ENCODE measurements at regions not wholly inside any gene's neighbourhood (a gene's known extent, or its start where the extent isn't known, plus 50 kb on each side); places are given as distances from the start of the nearest gene placed in this dataset.

- no peak for DNase-seq (ENCODE audit: low spot score)
- WGBS, 2 donors (ENCODE audit: extremely low coverage in 2 of 2, insufficient read length in 2 of 2, insufficient replicate concordance in 1 of 2) = no CpG with 5 or more reads among the region's 3 CpGs
Measured at GRCh38 chr1:96865731-96866685, 144.4 kb downstream of the PTBP2 start.

GRCh38 chr1:96872757-96873156 is 151.2 kb downstream of the PTBP2 start:
- Histone ChIP-seq H2BK12ac (ENCODE audit: low read length) (no peak overlapping the region), H3K14ac (ENCODE audit: low read length) (no peak overlapping the region), H3K27ac (replicated peaks; ENCODE audit: low read length) (no peak overlapping the region), H3K36me3 (replicated peaks in 1 of 2; ENCODE audit: control insufficient read depth in 2 of 2, insufficient read depth in 2 of 2, low read length in 2 of 2) (no peaks in the 10 kb centered on the region), H3K23ac (ENCODE audit: low read depth, low read length, poor library complexity) (no peak overlapping the region), H3K9ac (ENCODE audit: low read depth, low read length, poor library complexity) (no peak overlapping the region), H2BK15ac (ENCODE audit: low read length) (no peak overlapping the region), H2AK5ac (ENCODE audit: low read depth, low read length) (no peak overlapping the region), H4K91ac (ENCODE audit: low read depth, low read length, poor library complexity) (no peak overlapping the region), H3K4me1 (ENCODE audit: control insufficient read depth in 2 of 2, insufficient read depth in 1 of 2, low read depth in 1 of 2, low read length in 2 of 2) (no peaks in the 10 kb centered on the region), H2AFZ (ENCODE audit: low read length) (no peak overlapping the region), H4K8ac (ENCODE audit: low read depth, low read length) (no peak overlapping the region), H3K4ac (ENCODE audit: low read length) (no peak overlapping the region), H2BK120ac (ENCODE audit: low read depth, low read length) (no peak overlapping the region), H3K79me1 (ENCODE audit: low read depth, low read length) (peaks cover 1% of the 10 kb centered on the region), H3K18ac (ENCODE audit: low read length) (no peak overlapping the region), H3K4me3 (ENCODE audit: low read length in 2 of 2) (no peak overlapping the region), H3K27me3 (ENCODE audit: control insufficient read depth in 3 of 3, insufficient read depth in 3 of 3, low read depth in 1 of 3, low read length in 3 of 3) (peaks cover 0 to 2% (median 0%) of the 10 kb centered on the region in 3 experiments), H2BK5ac (ENCODE audit: low read length) (no peak overlapping the region), H3K9me3 (replicated peaks in 1 of 2; ENCODE audit: control insufficient read depth in 2 of 2, insufficient read depth in 1 of 2, low read depth in 1 of 2, low read length in 2 of 2) (peaks cover 6 to 10% of the 10 kb centered on the region in 2 donors), H3K4me2 (ENCODE audit: insufficient read depth, low read length, poor library complexity, severe bottlenecking) (no peak overlapping the region)
- DNase-seq (ENCODE audit: low spot score) = no peak
- WGBS, 2 donors (ENCODE audit: extremely low coverage in 2 of 2, insufficient read length in 2 of 2, insufficient replicate concordance in 1 of 2) = no CpG with 5 or more reads among the region's 2 CpGs

More at GRCh38 chr1:96865731-96866685, 144.4 kb downstream of the PTBP2 start:
- H3K4me2 ChIP-seq (ENCODE audit: insufficient read depth, low read length, poor library complexity, severe bottlenecking) = no peak overlapping the region
- H3K9ac ChIP-seq (ENCODE audit: low read depth, low read length, poor library complexity) = no peak overlapping the region
- no peak overlapping the region for H3K14ac ChIP-seq (ENCODE audit: low read length)
- no peak overlapping the region for H2AK5ac ChIP-seq (ENCODE audit: low read depth, low read length)
- no peak overlapping the region for H3K4me3 ChIP-seq (ENCODE audit: low read length in 2 of 2)
- H4K91ac ChIP-seq (ENCODE audit: low read depth, low read length, poor library complexity) = no peak overlapping the region
- H2BK5ac ChIP-seq (ENCODE audit: low read length) = no peak overlapping the region
- no peak overlapping the region for H2BK12ac ChIP-seq (ENCODE audit: low read length)
- no peaks in the 10 kb centered on the region for H3K79me1 ChIP-seq (ENCODE audit: low read depth, low read length)
- no peak overlapping the region for H3K23ac ChIP-seq (ENCODE audit: low read depth, low read length, poor library complexity)
- H2BK120ac ChIP-seq (ENCODE audit: low read depth, low read length) = no peak overlapping the region
- H2AFZ ChIP-seq (ENCODE audit: low read length) = no peak overlapping the region
- H3K27me3 ChIP-seq (ENCODE audit: control insufficient read depth in 3 of 3, insufficient read depth in 3 of 3, low read depth in 1 of 3, low read length in 3 of 3) = no peaks in the 10 kb centered on the region
- H3K36me3 ChIP-seq (replicated peaks in 1 of 2; ENCODE audit: control insufficient read depth in 2 of 2, insufficient read depth in 2 of 2, low read length in 2 of 2) = no peaks in the 10 kb centered on the region
- H2BK15ac ChIP-seq (ENCODE audit: low read length) = no peak overlapping the region
- no peak overlapping the region for H3K18ac ChIP-seq (ENCODE audit: low read length)
- H3K4me1 ChIP-seq (ENCODE audit: control insufficient read depth in 2 of 2, insufficient read depth in 1 of 2, low read depth in 1 of 2, low read length in 2 of 2) = no peaks in the 10 kb centered on the region
- no peaks in the 10 kb centered on the region for H3K9me3 ChIP-seq (replicated peaks in 1 of 2; ENCODE audit: control insufficient read depth in 2 of 2, insufficient read depth in 1 of 2, low read depth in 1 of 2, low read length in 2 of 2)
- H4K8ac ChIP-seq (ENCODE audit: low read depth, low read length) = no peak overlapping the region
- H3K4ac ChIP-seq (ENCODE audit: low read length) = no peak overlapping the region
- no peak overlapping the region for H3K27ac ChIP-seq (replicated peaks; ENCODE audit: low read length)

- H2BK12ac ChIP-seq (ENCODE audit: low read length) = no peak overlapping the region
- no peak overlapping the region for H4K91ac ChIP-seq (ENCODE audit: low read depth, low read length, poor library complexity)
- H3K4ac ChIP-seq (ENCODE audit: low read length) = no peak overlapping the region
- no peak overlapping the region for H2BK15ac ChIP-seq (ENCODE audit: low read length)
- H3K36me3 ChIP-seq (replicated peaks in 1 of 2; ENCODE audit: control insufficient read depth in 2 of 2, insufficient read depth in 2 of 2, low read length in 2 of 2) = no peaks in the 10 kb centered on the region
- H2BK120ac ChIP-seq (ENCODE audit: low read depth, low read length) = no peak overlapping the region
- H3K23ac ChIP-seq (ENCODE audit: low read depth, low read length, poor library complexity) = no peak overlapping the region
- no CpG with 5 or more reads among the region's 1 CpG for WGBS, 2 donors (ENCODE audit: extremely low coverage in 2 of 2, insufficient read length in 2 of 2, insufficient replicate concordance in 1 of 2)
- H3K4me2 ChIP-seq (ENCODE audit: insufficient read depth, low read length, poor library complexity, severe bottlenecking) = no peak overlapping the region
- no peaks in the 10 kb centered on the region for H3K4me1 ChIP-seq (ENCODE audit: control insufficient read depth in 2 of 2, insufficient read depth in 1 of 2, low read depth in 1 of 2, low read length in 2 of 2)
- H4K8ac ChIP-seq (ENCODE audit: low read depth, low read length) = no peak overlapping the region
- no peak overlapping the region for H3K4me3 ChIP-seq (ENCODE audit: low read length in 2 of 2)
- no peaks in the 10 kb centered on the region for H3K9me3 ChIP-seq (replicated peaks in 1 of 2; ENCODE audit: control insufficient read depth in 2 of 2, insufficient read depth in 1 of 2, low read depth in 1 of 2, low read length in 2 of 2)
- no peaks in the 10 kb centered on the region for H3K27me3 ChIP-seq (ENCODE audit: control insufficient read depth in 3 of 3, insufficient read depth in 3 of 3, low read depth in 1 of 3, low read length in 3 of 3)
- no peak overlapping the region for H2AK5ac ChIP-seq (ENCODE audit: low read depth, low read length)
- no peak overlapping the region for H3K18ac ChIP-seq (ENCODE audit: low read length)
- no peak overlapping the region for H2BK5ac ChIP-seq (ENCODE audit: low read length)
- H3K79me1 ChIP-seq (ENCODE audit: low read depth, low read length) = peaks cover 1% of the 10 kb centered on the region
- no peak overlapping the region for H3K27ac ChIP-seq (replicated peaks; ENCODE audit: low read length)
- H3K9ac ChIP-seq (ENCODE audit: low read depth, low read length, poor library complexity) = no peak overlapping the region
- H3K14ac ChIP-seq (ENCODE audit: low read length) = no peak overlapping the region
- H2AFZ ChIP-seq (ENCODE audit: low read length) = no peak overlapping the region
- no peak for DNase-seq (ENCODE audit: low spot score)
Measured at GRCh38 chr1:96878640-96879039, 157.1 kb downstream of the PTBP2 start.

- Histone ChIP-seq H2BK120ac (ENCODE audit: low read depth, low read length) (no peak overlapping the region), H2AK5ac (ENCODE audit: low read depth, low read length) (no peak overlapping the region), H3K9me3 (replicated peaks in 1 of 2; ENCODE audit: control insufficient read depth in 2 of 2, insufficient read depth in 1 of 2, low read depth in 1 of 2, low read length in 2 of 2) (no peaks in the 10 kb centered on the region), H3K27ac (replicated peaks; ENCODE audit: low read length) (no peak overlapping the region), H3K36me3 (replicated peaks in 1 of 2; ENCODE audit: control insufficient read depth in 2 of 2, insufficient read depth in 2 of 2, low read length in 2 of 2) (no peaks in the 10 kb centered on the region), H3K23ac (ENCODE audit: low read depth, low read length, poor library complexity) (no peak overlapping the region), H3K4me3 (ENCODE audit: low read length in 2 of 2) (no peak overlapping the region), H3K4me1 (ENCODE audit: control insufficient read depth in 2 of 2, insufficient read depth in 1 of 2, low read depth in 1 of 2, low read length in 2 of 2) (no peaks in the 10 kb centered on the region), H2AFZ (ENCODE audit: low read length) (no peak overlapping the region), H3K4ac (ENCODE audit: low read length) (no peak overlapping the region), H3K14ac (ENCODE audit: low read length) (no peak overlapping the region), H3K79me1 (ENCODE audit: low read depth, low read length) (peaks cover 1% of the 10 kb centered on the region), H3K9ac (ENCODE audit: low read depth, low read length, poor library complexity) (no peak overlapping the region), H3K27me3 (ENCODE audit: control insufficient read depth in 3 of 3, insufficient read depth in 3 of 3, low read depth in 1 of 3, low read length in 3 of 3) (no peaks in the 10 kb centered on the region), H2BK5ac (ENCODE audit: low read length) (no peak overlapping the region), H4K8ac (ENCODE audit: low read depth, low read length) (no peak overlapping the region), H3K4me2 (ENCODE audit: insufficient read depth, low read length, poor library complexity, severe bottlenecking) (no peak overlapping the region), H2BK12ac (ENCODE audit: low read length) (no peak overlapping the region), H4K91ac (ENCODE audit: low read depth, low read length, poor library complexity) (no peak overlapping the region), H2BK15ac (ENCODE audit: low read length) (no peak overlapping the region), H3K18ac (ENCODE audit: low read length) (no peak overlapping the region)
- DNase-seq (ENCODE audit: low spot score) = no peak
Measured at GRCh38 chr1:96880626-96881025, 159.0 kb downstream of the PTBP2 start.

Measured in neuronal stem cell (in vitro differentiated cells).